GM18909 (cell line): ENCODE measurements at regions not wholly inside any gene's neighbourhood (a gene's known extent, or its start where the extent isn't known, plus 50 kb on each side); places are given as distances from the start of the nearest gene placed in this dataset.
"Not testable (repeated sequence)": the region's sequence is repeated elsewhere in the genome, so short reads cannot be mapped to it uniquely, and the experiment has no call there.

Source experiments
- ATAC-seq: cut with Tn5 transposase; IDR thresholded peaks from one replicate; pipeline ENCODE4 v1.9.1; 2021; ENCODE audit warnings: mild to moderate bottlenecking; ENCODE audit not compliant: unreplicated experiment, poor library complexity

GRCh38 chr1:144516172-144516571, 54.7 kb upstream of the NBPF15 start:
- ATAC-seq = not testable (repeated sequence)

DNA sequence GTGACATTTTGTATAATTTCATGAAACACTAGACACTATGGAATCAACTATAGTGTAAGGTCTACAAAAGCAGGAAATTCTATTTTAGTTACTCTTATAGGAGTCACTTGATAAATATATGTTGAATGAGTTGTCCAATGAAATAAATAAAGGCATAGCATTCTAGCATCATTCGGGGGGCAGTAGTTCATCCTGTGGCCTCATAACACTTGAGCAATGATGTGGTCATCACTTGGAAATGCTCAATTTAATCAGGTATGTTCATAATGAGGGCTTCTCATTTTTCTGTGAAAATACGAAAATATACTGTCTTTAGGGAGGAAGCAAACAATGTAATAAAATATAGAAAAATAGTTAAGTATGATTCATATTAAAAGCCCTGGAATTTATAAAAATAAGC, 55.4 kb upstream of the NBPF15 start:
- ATAC-seq = not testable (repeated sequence)

- not testable (repeated sequence) for ATAC-seq
These were observed 57.0 kb upstream of the NBPF15 start for GRCh38 chr1:144518439-144518838.

DNA sequence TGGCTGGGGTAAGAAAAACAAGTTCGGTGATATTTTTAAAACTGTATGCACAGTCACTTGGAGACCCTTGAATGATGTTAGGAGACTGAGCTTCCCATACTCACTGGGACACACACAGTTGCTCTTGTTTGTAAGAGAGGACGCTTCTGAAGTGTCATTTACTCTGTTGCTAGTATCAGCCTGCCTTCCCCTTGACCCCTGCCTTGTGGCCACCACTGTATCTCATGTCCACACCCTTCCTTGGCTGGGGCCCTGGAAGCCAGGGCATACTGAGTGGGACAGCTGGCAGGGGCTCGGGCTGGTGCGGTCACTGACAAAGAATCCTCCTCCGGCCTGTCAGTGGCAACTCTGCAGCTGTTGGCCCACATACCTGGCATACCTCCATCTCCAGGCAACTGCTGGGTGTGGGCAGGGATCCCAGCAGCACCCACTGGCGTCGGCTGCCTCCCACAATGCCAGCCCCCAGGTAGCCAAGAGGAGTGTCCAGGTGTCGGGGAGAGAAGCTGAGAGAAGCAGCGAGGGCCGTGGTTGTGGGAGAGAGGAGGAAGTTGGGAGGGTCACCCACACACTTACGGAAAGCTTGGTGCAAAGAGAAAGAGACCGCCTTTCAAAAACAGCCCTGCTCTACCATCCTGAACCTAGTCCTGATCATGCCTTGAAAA, 58.2 kb upstream of the NBPF15 start:
- not testable (repeated sequence) for ATAC-seq

DNA sequence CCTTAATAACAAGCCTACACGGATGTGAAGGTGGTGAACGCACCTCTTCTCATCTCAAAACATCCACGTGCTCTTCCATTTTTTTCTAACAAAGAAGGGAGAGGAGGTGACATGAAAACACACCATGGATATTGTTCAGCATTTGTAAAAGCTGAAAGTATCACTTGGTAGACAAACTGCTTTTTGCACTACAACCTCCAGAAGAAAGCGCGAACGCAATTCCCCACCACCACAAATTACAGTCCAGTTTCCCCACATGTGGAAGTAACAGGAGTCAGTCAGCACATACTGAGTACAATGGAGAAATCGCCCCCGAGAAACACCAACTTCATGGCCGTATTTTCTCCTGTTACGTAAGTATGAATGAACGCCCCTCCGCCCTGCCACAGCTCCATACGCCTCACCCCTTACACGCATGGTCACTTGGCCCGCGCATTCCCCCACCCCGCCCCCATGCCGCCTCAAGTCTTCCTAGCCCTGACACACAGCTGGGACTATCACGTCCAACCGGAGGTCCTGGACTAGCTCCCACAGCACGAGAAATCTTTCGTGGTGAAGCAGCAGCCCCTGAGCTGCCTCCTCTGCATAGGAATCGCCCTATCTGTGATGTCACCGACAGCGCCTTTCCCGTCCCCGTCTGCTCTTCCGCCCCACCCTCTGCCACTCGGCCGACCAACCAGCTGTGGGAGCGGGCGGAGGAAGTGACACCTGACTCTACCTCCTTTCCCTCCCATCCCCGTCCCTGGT, 62.4 kb upstream of the NBPF15 start:
- peak; percentile 90 for ATAC-seq

GRCh38 chr1:144532156-144532607, 60.5 kb upstream of the PPIAL4F start:
- not testable (repeated sequence) for ATAC-seq

DNA sequence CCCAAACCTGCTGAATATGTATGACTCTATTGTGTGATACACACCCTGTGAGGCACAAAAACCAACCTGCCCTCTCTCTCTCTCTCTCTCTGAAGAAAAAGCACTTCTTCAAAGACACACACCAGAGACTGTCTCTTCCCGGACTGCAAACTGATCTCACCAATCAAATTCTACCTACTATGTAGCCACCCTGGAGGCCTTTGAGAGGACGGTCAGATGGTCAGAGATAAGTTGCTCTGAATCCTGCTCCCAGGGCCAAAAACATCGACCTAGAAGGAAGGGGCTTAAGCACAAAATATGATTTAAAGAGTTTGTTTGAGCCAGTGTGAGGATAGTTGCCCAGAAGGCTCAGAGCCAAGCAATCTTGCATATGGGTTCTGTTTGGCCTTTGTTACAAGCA, 59.2 kb upstream of the PPIAL4F start:
- ATAC-seq = not testable (repeated sequence)

DNA sequence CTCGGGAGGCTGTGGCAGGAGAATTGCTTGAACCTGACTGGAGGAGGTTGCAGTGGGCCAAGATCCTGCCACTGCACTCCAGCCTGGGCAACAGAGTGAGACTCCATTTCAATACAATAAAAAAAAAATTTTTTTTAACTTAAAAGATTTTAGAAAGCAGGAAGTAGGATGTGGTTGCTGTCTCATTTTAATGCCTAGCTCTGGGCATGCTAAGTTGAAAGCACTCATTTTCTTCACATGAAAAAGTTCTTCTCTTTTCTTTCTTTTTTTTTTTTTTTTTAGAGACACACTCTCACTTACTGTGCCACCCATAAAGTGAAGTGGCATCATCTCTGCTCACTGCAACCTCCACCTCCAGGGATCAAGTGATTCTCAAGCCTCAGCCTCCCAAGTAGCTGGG, 58.4 kb upstream of the PPIAL4F start:
- ATAC-seq = not testable (repeated sequence)

DNA sequence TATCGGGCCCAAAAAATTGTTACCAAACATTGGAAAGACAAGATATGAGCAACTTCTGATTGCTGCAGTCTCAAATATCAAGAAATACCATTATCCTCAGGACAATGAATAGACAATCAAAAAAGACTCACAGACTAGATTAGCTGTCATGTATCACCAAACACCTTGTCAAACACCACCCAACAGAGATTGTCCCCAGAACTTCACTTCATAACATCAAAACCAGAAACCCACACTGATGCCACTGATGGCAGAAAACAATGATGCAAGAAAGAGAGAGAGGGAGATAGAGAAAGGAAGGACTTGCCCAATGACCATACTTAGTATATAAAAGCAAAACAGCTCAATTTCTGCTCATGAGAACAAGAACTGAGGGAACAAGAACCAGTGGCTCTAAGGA, 56.0 kb upstream of the PPIAL4F start:
- ATAC-seq = not testable (repeated sequence)

DNA sequence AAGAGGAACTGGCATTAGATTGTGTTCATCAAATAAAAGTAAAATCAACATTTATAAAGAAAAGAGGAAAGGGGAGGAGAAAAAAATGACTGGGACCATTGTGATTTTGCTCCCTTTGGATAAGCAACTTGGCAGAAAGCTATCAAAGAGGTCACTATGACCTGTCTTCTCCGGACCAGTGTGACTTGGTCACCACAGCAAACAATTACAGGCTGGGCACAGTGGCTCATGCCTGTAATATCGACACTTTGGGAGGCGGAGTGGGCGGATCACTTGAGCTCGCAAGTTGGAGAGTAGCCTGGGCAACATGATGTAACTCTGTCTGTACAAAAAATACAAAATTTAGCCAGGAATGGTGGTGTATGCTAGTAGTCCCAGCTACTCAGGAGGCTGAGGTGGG, 55.5 kb upstream of the PPIAL4F start:
- not testable (repeated sequence) for ATAC-seq

GRCh38 chr1:144538736-144539135, 54.0 kb upstream of the PPIAL4F start:
- ATAC-seq = not testable (repeated sequence)

- not testable (repeated sequence) for ATAC-seq
These were observed 53.3 kb upstream of the PPIAL4F start for GRCh38 chr1:144539191-144539960.
